Stomach (tissue), 8 donors: ENCODE measurements at regions not wholly inside any gene's neighbourhood (a gene's known extent, or its start where the extent isn't known, plus 50 kb on each side); places are given as distances from the start of the nearest gene placed in this dataset.

Experiments used
- DNase-seq, 2 donors: peaks; one replicate each; pipeline versions ENCODE4 v3.0.0 to v3.0.0-alpha.2; 2013 to 2019
- H3K27ac ChIP-seq, 5 donors: fragments of 200-600 bp in 4 of 5; sonication (generic) in 4 of 5; one replicate each; pipeline ENCODE4 v1.5.1; 2013 to 2019; ENCODE audit warnings: mild to moderate bottlenecking in 1 of 5, moderate library complexity in 1 of 5
- H3K27me3 ChIP-seq, 3 donors: fragments of 200-600 bp; sonication (generic); one replicate each; pipeline ENCODE4 v1.5.1; 2017 to 2019; ENCODE audit warnings: mixed run types in 1 of 3
- H3K36me3 ChIP-seq, 4 donors: fragments of 200-600 bp; sonication (generic); 1 replicate in 3 of 4; 2 replicates in 1 of 4; pipeline ENCODE4 v1.5.1; 2016 to 2019
- H3K4me1 ChIP-seq, 4 donors: fragments of 200-600 bp; sonication (generic); one replicate each; pipeline ENCODE4 v1.5.1; 2016 to 2019
- H3K4me3 ChIP-seq, 4 donors: fragments of 200-600 bp; sonication (generic) in 3 of 4; one replicate each; pipeline ENCODE4 v1.5.1; 2016 to 2019; ENCODE audit warnings: mild to moderate bottlenecking in 1 of 4
- H3K9me3 ChIP-seq, 4 donors: fragments of 200-600 bp; sonication (generic); one replicate each; pipeline ENCODE4 v1.5.1; 2016 to 2019
- EP300 ChIP-seq: sonication (generic); formaldehyde crosslinking; IDR thresholded peaks from one replicate; pipeline ENCODE4 v1.6.1; 2017; ENCODE audit warnings: antibody characterized with exemption
- POLR2A ChIP-seq, 4 donors: fragments of 450-650 bp; IDR thresholded peaks; one replicate each; pipeline ENCODE4 v1.6.1; 2016; ENCODE audit warnings: antibody characterized with exemption in 4 of 4, control low read depth in 2 of 4, mild to moderate bottlenecking in 1 of 4, moderate library complexity in 1 of 4
- POLR2AphosphoS5 ChIP-seq, 3 donors: sonication (generic); formaldehyde crosslinking; IDR thresholded peaks; one replicate each; pipeline ENCODE4 v1.6.1; 2016; ENCODE audit warnings: antibody characterized with exemption in 3 of 3
- WGBS, 5 donors: extraction: QIAGEN DNeasy Blood & Tissue Kit in 3 of 5; methylation state at CpG; one replicate each; pipeline versions ENCODE4 v1.1.5 to v1.1.7; 2013 to 2018; 5-methylcytosine and 5-hydroxymethylcytosine counted together
- intact Hi-C: fragments of 100-400 bp; cut with DNase I; formaldehyde crosslinking; loops from one replicate; pipeline ENCODE4 v1.15.1; 2023; ENCODE audit warnings: low total_unique reads
- TF ChIP-seq, protein P1 (sequence below), 7 experiments: fragments of 450-650 bp in 4 of 7; fragments of 200-600 bp in 3 of 7; sonication (generic) in 3 of 7; IDR thresholded peaks; one replicate each; pipeline ENCODE4 v1.5.1; 2016 to 2019; ENCODE audit warnings: antibody characterized with exemption in 7 of 7, control low read depth in 2 of 7, mild to moderate bottlenecking in 1 of 7
- donor health status: healthy with polysubstance abuse.
- donor health status: Bipolar disorder and iron deficiency.
- donor health status: healthy.

GRCh38 chr5:174198541-174198940, 153.0 kb downstream of the NSG2 start:
- 76 to 94% (median 87%) methylated on average over 8 of the region's 8 CpGs for WGBS, 5 donors
- Histone ChIP-seq H3K27ac (no peak overlapping the region), H3K27me3 (no peaks in the 10 kb centered on the region), H3K4me1 (no peaks in the 10 kb centered on the region), H3K36me3 (no peaks in the 10 kb centered on the region), H3K4me3 (no peak overlapping the region), H3K9me3 (peaks cover 0 to 15% (median 4%) of the 10 kb centered on the region in 4 donors)
- no peak for TF ChIP-seq POLR2A (IDR thresholded peaks at IDR 0.05)
- TF ChIP-seq POLR2AphosphoS5 (IDR thresholded peaks at IDR 0.05), result no peak
- no peak for TF ChIP-seq EP300
- TF ChIP-seq, protein P1, sequence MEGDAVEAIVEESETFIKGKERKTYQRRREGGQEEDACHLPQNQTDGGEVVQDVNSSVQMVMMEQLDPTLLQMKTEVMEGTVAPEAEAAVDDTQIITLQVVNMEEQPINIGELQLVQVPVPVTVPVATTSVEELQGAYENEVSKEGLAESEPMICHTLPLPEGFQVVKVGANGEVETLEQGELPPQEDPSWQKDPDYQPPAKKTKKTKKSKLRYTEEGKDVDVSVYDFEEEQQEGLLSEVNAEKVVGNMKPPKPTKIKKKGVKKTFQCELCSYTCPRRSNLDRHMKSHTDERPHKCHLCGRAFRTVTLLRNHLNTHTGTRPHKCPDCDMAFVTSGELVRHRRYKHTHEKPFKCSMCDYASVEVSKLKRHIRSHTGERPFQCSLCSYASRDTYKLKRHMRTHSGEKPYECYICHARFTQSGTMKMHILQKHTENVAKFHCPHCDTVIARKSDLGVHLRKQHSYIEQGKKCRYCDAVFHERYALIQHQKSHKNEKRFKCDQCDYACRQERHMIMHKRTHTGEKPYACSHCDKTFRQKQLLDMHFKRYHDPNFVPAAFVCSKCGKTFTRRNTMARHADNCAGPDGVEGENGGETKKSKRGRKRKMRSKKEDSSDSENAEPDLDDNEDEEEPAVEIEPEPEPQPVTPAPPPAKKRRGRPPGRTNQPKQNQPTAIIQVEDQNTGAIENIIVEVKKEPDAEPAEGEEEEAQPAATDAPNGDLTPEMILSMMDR (IDR thresholded peaks at IDR 0.05), result no peak
- DNase-seq, result no peak
- intact Hi-C loops, result no loop called here

DNA sequence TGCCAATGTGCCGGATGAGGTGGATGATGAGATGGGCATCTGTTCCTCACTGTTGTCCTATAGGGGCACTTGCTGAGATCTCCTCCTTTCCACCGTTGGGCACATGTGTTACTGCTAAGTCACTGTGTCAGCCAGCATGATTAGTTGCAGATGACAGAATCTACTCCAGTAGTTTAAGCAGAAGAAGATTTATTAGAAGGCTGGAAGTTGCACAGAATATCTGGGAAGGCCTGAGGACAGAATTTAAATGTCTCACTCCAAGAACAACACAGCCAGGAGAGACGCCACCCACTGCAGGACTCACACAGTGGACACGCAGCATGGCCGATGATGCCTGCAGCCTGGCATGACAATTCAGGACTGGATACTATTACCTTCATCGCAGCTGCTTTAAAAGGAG, 157.5 kb downstream of the NSG2 start:
- no peaks in the 10 kb centered on the region for H3K4me1 ChIP-seq
- TF ChIP-seq EP300, result no peak
- TF ChIP-seq, protein P1 (IDR thresholded peaks at IDR 0.05), result no peak
- no peak for TF ChIP-seq POLR2A (IDR thresholded peaks at IDR 0.05)
- no peak for TF ChIP-seq POLR2AphosphoS5 (IDR thresholded peaks at IDR 0.05)
- 79 to 87% (median 85%) methylated on average over 6 of the region's 6 CpGs for WGBS, 5 donors
- peaks cover 0 to 18% (median 4%) of the 10 kb centered on the region in 4 donors for H3K9me3 ChIP-seq
- no peak overlapping the region for H3K27ac ChIP-seq
- DNase-seq, result no peak
- no peak overlapping the region for H3K4me3 ChIP-seq
- intact Hi-C loops, result no loop called here
- H3K36me3 ChIP-seq, result no peaks in the 10 kb centered on the region
- H3K27me3 ChIP-seq, result peaks cover 0 to 3% (median 0%) of the 10 kb centered on the region in 3 donors

DNA sequence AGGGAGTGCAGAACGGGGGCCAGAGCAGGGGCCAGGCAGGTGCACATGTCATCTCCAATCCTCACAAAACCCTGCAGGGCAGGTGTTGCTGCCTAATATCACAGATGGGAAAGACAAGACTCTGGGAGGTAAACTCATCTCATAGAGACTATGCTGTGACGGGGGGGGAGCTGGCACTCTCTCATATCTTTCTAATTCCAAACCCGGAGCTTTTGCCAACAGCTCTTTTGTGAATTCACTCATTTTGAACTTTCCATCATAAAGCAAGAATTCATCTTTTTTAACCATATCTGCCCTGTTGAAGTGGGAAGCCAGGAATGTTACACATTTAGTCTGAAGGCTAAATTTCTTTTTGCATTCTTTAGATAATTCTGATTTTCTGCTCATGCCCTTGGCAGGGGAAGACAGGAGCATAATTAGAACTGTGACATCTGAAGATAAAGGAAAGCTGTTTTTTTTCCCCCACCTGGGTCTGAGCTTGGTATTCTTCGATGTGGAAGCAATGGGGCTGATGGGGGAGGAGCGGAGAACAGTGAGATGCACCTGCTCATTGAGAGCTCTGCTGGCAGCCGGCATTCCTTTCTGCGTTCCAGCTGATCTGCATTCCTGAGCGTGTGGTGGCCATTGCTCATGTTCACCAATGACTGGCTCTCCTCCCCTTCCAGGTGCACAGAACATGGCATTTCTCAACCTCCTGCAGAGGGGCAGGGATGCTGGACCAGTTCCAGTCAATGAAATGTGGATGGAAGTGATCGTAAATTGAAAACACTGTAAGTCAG, 159.2 kb downstream of the NSG2 start:
- TF ChIP-seq EP300, result no peak
- TF ChIP-seq POLR2AphosphoS5 (IDR thresholded peaks at IDR 0.05), result no peak
- no peak for TF ChIP-seq POLR2A (IDR thresholded peaks at IDR 0.05)
- TF ChIP-seq, protein P1 (IDR thresholded peaks at IDR 0.05), result no peak
- no peaks in the 10 kb centered on the region for H3K4me1 ChIP-seq
- H3K9me3 ChIP-seq, result peaks cover 0 to 18% (median 4%) of the 10 kb centered on the region in 4 donors
- H3K4me3 ChIP-seq, result no peak overlapping the region
- no peaks in the 10 kb centered on the region for H3K36me3 ChIP-seq
- no peak overlapping the region for H3K27ac ChIP-seq
- H3K27me3 ChIP-seq, result peaks cover 0 to 5% (median 0%) of the 10 kb centered on the region in 3 donors
- 40 to 46% (median 43%) methylated on average over 9 of the region's 9 CpGs for WGBS, 5 donors
- DNase-seq, result peak in 1 of 2 donors; percentile 59
- intact Hi-C loops, result no loop called here

- WGBS, 5 donors, result 60 to 73% (median 66%) methylated on average over 3 of the region's 3 CpGs
- Histone ChIP-seq H3K36me3 (no peaks in the 10 kb centered on the region), H3K4me1 (no peaks in the 10 kb centered on the region), H3K27me3 (peaks cover 0 to 15% (median 5%) of the 10 kb centered on the region in 3 donors), H3K9me3 (peaks cover 0 to 18% (median 4%) of the 10 kb centered on the region in 4 donors), H3K4me3 (no peak overlapping the region), H3K27ac (no peak overlapping the region)
- TF ChIP-seq POLR2A (IDR thresholded peaks at IDR 0.05) (no peak), POLR2AphosphoS5 (IDR thresholded peaks at IDR 0.05) (no peak), EP300 (no peak)
- TF ChIP-seq, protein P1 (IDR thresholded peaks at IDR 0.05), result no peak
- DNase-seq, result no peak
- intact Hi-C loops, result no loop called here
Measured at GRCh38 chr5:174205939-174206338, 160.4 kb downstream of the NSG2 start.
